ENCODE measurements at regions not wholly inside any gene's neighbourhood (a gene's known extent, or its start where the extent isn't known, plus 50 kb on each side); places are given as distances from the start of the nearest gene placed in this dataset.

GRCh38 chr13:103703246-103703645 lies 637.0 kb upstream of the SLC10A2 start:
- H3K27ac ChIP-seq (ENCODE audit: low read depth, low read length): no peak overlapping the region
- no peak overlapping the region for H3K4me3 ChIP-seq (ENCODE audit: low read depth in 1 of 5, low read length in 5 of 5)
- H3K9ac ChIP-seq (ENCODE audit: low read length in 5 of 5): no peak overlapping the region
- no peaks in the 10 kb centered on the region for H3K36me3 ChIP-seq (ENCODE audit: control insufficient read depth in 5 of 5, insufficient read depth in 5 of 5, low read length in 5 of 5)
- H3K9me3 ChIP-seq (ENCODE audit: control insufficient read depth in 5 of 5, low read length in 5 of 5): peaks cover 0 to 3% (median 0%) of the 10 kb centered on the region in 5 donors
- H3K27me3 ChIP-seq (ENCODE audit: control insufficient read depth in 5 of 5, insufficient read depth in 4 of 5, low read length in 5 of 5): no peaks in the 10 kb centered on the region
- no peaks in the 10 kb centered on the region for H3K4me1 ChIP-seq (ENCODE audit: control insufficient read depth in 5 of 5, insufficient read depth in 5 of 5, low read length in 5 of 5)

GRCh38 chr13:103698000-103698399 lies 631.8 kb upstream of the SLC10A2 start:
- Histone ChIP-seq H3K27me3 (ENCODE audit: control insufficient read depth in 5 of 5, insufficient read depth in 4 of 5, low read length in 5 of 5) (no peaks in the 10 kb centered on the region), H3K4me3 (ENCODE audit: low read depth in 1 of 5, low read length in 5 of 5) (no peak overlapping the region), H3K9me3 (ENCODE audit: control insufficient read depth in 5 of 5, low read length in 5 of 5) (no peaks in the 10 kb centered on the region), H3K9ac (ENCODE audit: low read length in 5 of 5) (no peak overlapping the region), H3K4me1 (ENCODE audit: control insufficient read depth in 5 of 5, insufficient read depth in 5 of 5, low read length in 5 of 5) (no peaks in the 10 kb centered on the region), H3K27ac (ENCODE audit: low read depth, low read length) (no peak overlapping the region), H3K36me3 (ENCODE audit: control insufficient read depth in 5 of 5, insufficient read depth in 5 of 5, low read length in 5 of 5) (no peaks in the 10 kb centered on the region)

- Histone ChIP-seq H3K36me3 (ENCODE audit: control insufficient read depth in 5 of 5, insufficient read depth in 5 of 5, low read length in 5 of 5) (no peaks in the 10 kb centered on the region), H3K27me3 (ENCODE audit: control insufficient read depth in 5 of 5, insufficient read depth in 4 of 5, low read length in 5 of 5) (no peaks in the 10 kb centered on the region), H3K9me3 (ENCODE audit: control insufficient read depth in 5 of 5, low read length in 5 of 5) (no peaks in the 10 kb centered on the region), H3K27ac (ENCODE audit: low read depth, low read length) (no peak overlapping the region), H3K4me3 (ENCODE audit: low read depth in 1 of 5, low read length in 5 of 5) (no peak overlapping the region), H3K4me1 (ENCODE audit: control insufficient read depth in 5 of 5, insufficient read depth in 5 of 5, low read length in 5 of 5) (peaks cover 0 to 4% (median 0%) of the 10 kb centered on the region in 5 donors), H3K9ac (ENCODE audit: low read length in 5 of 5) (no peak overlapping the region)
These were observed 629.1 kb upstream of the SLC10A2 start for GRCh38 chr13:103695320-103695719.

GRCh38 chr13:103694471-103694870 lies 628.3 kb upstream of the SLC10A2 start:
- H3K27ac ChIP-seq (ENCODE audit: low read depth, low read length): no peak overlapping the region
- peaks cover 0 to 4% (median 0%) of the 10 kb centered on the region in 5 donors for H3K4me1 ChIP-seq (ENCODE audit: control insufficient read depth in 5 of 5, insufficient read depth in 5 of 5, low read length in 5 of 5)
- H3K27me3 ChIP-seq (ENCODE audit: control insufficient read depth in 5 of 5, insufficient read depth in 4 of 5, low read length in 5 of 5): no peaks in the 10 kb centered on the region
- no peak overlapping the region for H3K4me3 ChIP-seq (ENCODE audit: low read depth in 1 of 5, low read length in 5 of 5)
- no peaks in the 10 kb centered on the region for H3K36me3 ChIP-seq (ENCODE audit: control insufficient read depth in 5 of 5, insufficient read depth in 5 of 5, low read length in 5 of 5)
- no peaks in the 10 kb centered on the region for H3K9me3 ChIP-seq (ENCODE audit: control insufficient read depth in 5 of 5, low read length in 5 of 5)
- no peak overlapping the region for H3K9ac ChIP-seq (ENCODE audit: low read length in 5 of 5)

GRCh38 chr13:103694033-103694432 lies 627.8 kb upstream of the SLC10A2 start:
- Histone ChIP-seq H3K9me3 (ENCODE audit: control insufficient read depth in 5 of 5, low read length in 5 of 5) (no peaks in the 10 kb centered on the region), H3K4me3 (ENCODE audit: low read depth in 1 of 5, low read length in 5 of 5) (no peak overlapping the region), H3K9ac (ENCODE audit: low read length in 5 of 5) (no peak overlapping the region), H3K27ac (ENCODE audit: low read depth, low read length) (no peak overlapping the region), H3K27me3 (ENCODE audit: control insufficient read depth in 5 of 5, insufficient read depth in 4 of 5, low read length in 5 of 5) (no peaks in the 10 kb centered on the region), H3K4me1 (ENCODE audit: control insufficient read depth in 5 of 5, insufficient read depth in 5 of 5, low read length in 5 of 5) (peaks cover 0 to 4% (median 0%) of the 10 kb centered on the region in 5 donors), H3K36me3 (ENCODE audit: control insufficient read depth in 5 of 5, insufficient read depth in 5 of 5, low read length in 5 of 5) (no peaks in the 10 kb centered on the region)

GRCh38 chr13:103692442-103692841 lies 626.2 kb upstream of the SLC10A2 start:
- no peak overlapping the region for H3K27ac ChIP-seq (ENCODE audit: low read depth, low read length)
- H3K4me3 ChIP-seq (ENCODE audit: low read depth in 1 of 5, low read length in 5 of 5): no peak overlapping the region
- H3K4me1 ChIP-seq (ENCODE audit: control insufficient read depth in 5 of 5, insufficient read depth in 5 of 5, low read length in 5 of 5): peaks cover 0 to 4% (median 0%) of the 10 kb centered on the region in 5 donors
- no peaks in the 10 kb centered on the region for H3K36me3 ChIP-seq (ENCODE audit: control insufficient read depth in 5 of 5, insufficient read depth in 5 of 5, low read length in 5 of 5)
- H3K9ac ChIP-seq (ENCODE audit: low read length in 5 of 5): no peak overlapping the region
- no peaks in the 10 kb centered on the region for H3K27me3 ChIP-seq (ENCODE audit: control insufficient read depth in 5 of 5, insufficient read depth in 4 of 5, low read length in 5 of 5)
- no peaks in the 10 kb centered on the region for H3K9me3 ChIP-seq (ENCODE audit: control insufficient read depth in 5 of 5, low read length in 5 of 5)

- Histone ChIP-seq H3K9me3 (ENCODE audit: control insufficient read depth in 5 of 5, low read length in 5 of 5) (no peaks in the 10 kb centered on the region), H3K36me3 (ENCODE audit: control insufficient read depth in 5 of 5, insufficient read depth in 5 of 5, low read length in 5 of 5) (no peaks in the 10 kb centered on the region), H3K27me3 (ENCODE audit: control insufficient read depth in 5 of 5, insufficient read depth in 4 of 5, low read length in 5 of 5) (no peaks in the 10 kb centered on the region), H3K9ac (ENCODE audit: low read length in 5 of 5) (no peak overlapping the region), H3K4me1 (ENCODE audit: control insufficient read depth in 5 of 5, insufficient read depth in 5 of 5, low read length in 5 of 5) (no peaks in the 10 kb centered on the region), H3K27ac (ENCODE audit: low read depth, low read length) (no peak overlapping the region), H3K4me3 (ENCODE audit: low read depth in 1 of 5, low read length in 5 of 5) (no peak overlapping the region)
These were observed 610.1 kb upstream of the SLC10A2 start for GRCh38 chr13:103676329-103676728.

- H3K36me3 ChIP-seq (ENCODE audit: control insufficient read depth in 5 of 5, insufficient read depth in 5 of 5, low read length in 5 of 5): no peaks in the 10 kb centered on the region
- H3K9ac ChIP-seq (ENCODE audit: low read length in 5 of 5): no peak overlapping the region
- no peak overlapping the region for H3K4me3 ChIP-seq (ENCODE audit: low read depth in 1 of 5, low read length in 5 of 5)
- no peak overlapping the region for H3K27ac ChIP-seq (ENCODE audit: low read depth, low read length)
- peaks cover 0 to 6% (median 0%) of the 10 kb centered on the region in 5 donors for H3K4me1 ChIP-seq (ENCODE audit: control insufficient read depth in 5 of 5, insufficient read depth in 5 of 5, low read length in 5 of 5)
- no peaks in the 10 kb centered on the region for H3K9me3 ChIP-seq (ENCODE audit: control insufficient read depth in 5 of 5, low read length in 5 of 5)
- no peaks in the 10 kb centered on the region for H3K27me3 ChIP-seq (ENCODE audit: control insufficient read depth in 5 of 5, insufficient read depth in 4 of 5, low read length in 5 of 5)
These were observed 605.3 kb upstream of the SLC10A2 start for GRCh38 chr13:103671547-103671946.

- no peaks in the 10 kb centered on the region for H3K27me3 ChIP-seq (ENCODE audit: control insufficient read depth in 5 of 5, insufficient read depth in 4 of 5, low read length in 5 of 5)
- H3K9ac ChIP-seq (ENCODE audit: low read length in 5 of 5): no peak overlapping the region
- H3K9me3 ChIP-seq (ENCODE audit: control insufficient read depth in 5 of 5, low read length in 5 of 5): no peaks in the 10 kb centered on the region
- H3K4me1 ChIP-seq (ENCODE audit: control insufficient read depth in 5 of 5, insufficient read depth in 5 of 5, low read length in 5 of 5): peaks cover 0 to 7% (median 4%) of the 10 kb centered on the region in 5 donors
- no peak overlapping the region for H3K27ac ChIP-seq (ENCODE audit: low read depth, low read length)
- no peaks in the 10 kb centered on the region for H3K36me3 ChIP-seq (ENCODE audit: control insufficient read depth in 5 of 5, insufficient read depth in 5 of 5, low read length in 5 of 5)
- H3K4me3 ChIP-seq (ENCODE audit: low read depth in 1 of 5, low read length in 5 of 5): no peak overlapping the region
These were observed 597.8 kb upstream of the SLC10A2 start for GRCh38 chr13:103663996-103664395.

GRCh38 chr13:103656311-103656710 lies 590.1 kb upstream of the SLC10A2 start:
- H3K4me3 ChIP-seq (ENCODE audit: low read depth in 1 of 5, low read length in 5 of 5): no peak overlapping the region
- no peaks in the 10 kb centered on the region for H3K9me3 ChIP-seq (ENCODE audit: control insufficient read depth in 5 of 5, low read length in 5 of 5)
- no peak overlapping the region for H3K9ac ChIP-seq (ENCODE audit: low read length in 5 of 5)
- H3K27me3 ChIP-seq (ENCODE audit: control insufficient read depth in 5 of 5, insufficient read depth in 4 of 5, low read length in 5 of 5): no peaks in the 10 kb centered on the region
- H3K4me1 ChIP-seq (ENCODE audit: control insufficient read depth in 5 of 5, insufficient read depth in 5 of 5, low read length in 5 of 5): peaks cover 0 to 7% (median 0%) of the 10 kb centered on the region in 5 donors
- no peak overlapping the region for H3K27ac ChIP-seq (ENCODE audit: low read depth, low read length)
- H3K36me3 ChIP-seq (ENCODE audit: control insufficient read depth in 5 of 5, insufficient read depth in 5 of 5, low read length in 5 of 5): no peaks in the 10 kb centered on the region

GRCh38 chr13:103640606-103641005 lies 574.4 kb upstream of the SLC10A2 start:
- no peak overlapping the region for H3K27ac ChIP-seq (ENCODE audit: low read depth, low read length)
- H3K9me3 ChIP-seq (ENCODE audit: control insufficient read depth in 5 of 5, low read length in 5 of 5): peaks cover 0 to 3% (median 0%) of the 10 kb centered on the region in 5 donors
- no peaks in the 10 kb centered on the region for H3K27me3 ChIP-seq (ENCODE audit: control insufficient read depth in 5 of 5, insufficient read depth in 4 of 5, low read length in 5 of 5)
- no peak overlapping the region for H3K9ac ChIP-seq (ENCODE audit: low read length in 5 of 5)
- no peaks in the 10 kb centered on the region for H3K36me3 ChIP-seq (ENCODE audit: control insufficient read depth in 5 of 5, insufficient read depth in 5 of 5, low read length in 5 of 5)
- H3K4me3 ChIP-seq (ENCODE audit: low read depth in 1 of 5, low read length in 5 of 5): no peak overlapping the region
- H3K4me1 ChIP-seq (ENCODE audit: control insufficient read depth in 5 of 5, insufficient read depth in 5 of 5, low read length in 5 of 5): no peaks in the 10 kb centered on the region

Data from subcutaneous abdominal adipose tissue (tissue), 5 donors.